ENCODE measurements at regions not wholly inside any gene's neighbourhood (a gene's known extent, or its start where the extent isn't known, plus 50 kb on each side); places are given as distances from the start of the nearest gene placed in this dataset.

DNA sequence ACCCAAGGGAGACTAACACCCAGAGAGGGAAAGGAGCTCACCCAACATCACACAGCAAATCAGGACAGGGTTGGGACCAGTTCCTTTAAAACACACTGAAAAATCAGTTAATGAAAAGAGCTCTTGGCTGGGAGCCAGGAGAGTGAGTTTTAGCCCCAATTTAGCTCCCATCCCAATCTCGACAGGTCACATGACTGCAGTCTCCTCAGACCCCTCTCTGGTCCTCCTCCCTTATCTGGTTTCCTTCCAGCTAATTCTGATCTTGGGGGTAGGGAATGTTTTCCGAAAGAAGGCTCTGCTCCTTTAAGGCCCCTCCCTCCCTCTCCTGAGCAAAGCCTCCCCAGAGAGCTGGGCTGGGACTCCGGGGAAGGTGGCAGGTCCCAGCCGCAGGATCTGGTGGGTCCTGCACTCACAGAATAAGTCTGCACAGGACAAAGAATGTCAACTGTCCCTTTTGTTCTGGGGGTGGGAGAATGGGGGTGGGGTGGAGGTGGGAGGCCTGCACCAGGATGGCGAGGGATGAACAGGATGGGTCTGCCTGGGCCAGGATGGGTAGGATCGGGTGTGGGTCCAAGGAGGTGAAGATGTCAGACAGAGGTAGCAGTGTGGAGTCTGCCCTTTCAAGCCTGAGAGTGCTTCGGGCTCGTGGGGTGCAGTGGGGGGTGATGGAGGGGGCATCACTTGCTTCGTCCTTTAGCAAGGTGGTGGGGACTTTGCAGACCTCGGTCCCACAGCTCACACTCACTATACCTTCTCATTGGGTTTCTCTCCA is 57.3 kb upstream of the SSBP3 start:
- TF ChIP-seq CTCF (IDR thresholded peaks at IDR 0.05; ENCODE audit: low read depth, low read length, poor library complexity, severe bottlenecking) (no peak), EZH2phosphoT487 (IDR thresholded peaks at IDR 0.05; ENCODE audit: borderline replicate concordance, low read length) (no peak)

All from DOHH2 (cell line).